ENCODE measurements at regions not wholly inside any gene's neighbourhood (a gene's known extent, or its start where the extent isn't known, plus 50 kb on each side); places are given as distances from the start of the nearest gene placed in this dataset.

DNA sequence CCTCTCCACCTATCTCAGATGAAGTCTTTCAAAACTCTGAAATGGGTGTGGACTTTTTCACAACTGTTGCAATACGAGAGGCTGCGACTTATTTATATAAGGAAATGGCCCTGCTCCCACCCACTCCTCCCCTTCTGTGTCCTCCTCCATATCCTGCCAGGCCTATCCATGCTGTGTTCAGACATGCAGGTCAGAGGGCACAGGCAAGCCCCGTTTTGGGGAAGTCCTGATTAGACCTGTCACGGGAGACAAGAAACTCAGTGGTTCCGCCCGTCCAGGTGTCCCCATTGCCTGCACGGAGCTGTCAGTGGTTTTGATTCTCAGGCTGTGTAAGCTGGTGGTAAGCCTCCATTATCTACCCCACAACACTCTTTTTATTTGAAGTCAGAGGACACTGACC, 99.6 kb upstream of the MGAT5 start:
- no peak for TF ChIP-seq EGR1 (IDR thresholded peaks at IDR 0.05; ENCODE audit: borderline replicate concordance, low read depth, low read length)
- no peak for TF ChIP-seq SUZ12 (IDR thresholded peaks at IDR 0.05; ENCODE audit: low read length)
- TF ChIP-seq JUND (IDR thresholded peaks at IDR 0.05; ENCODE audit: low read length): no peak
- no peak for TF ChIP-seq CBX5 (IDR thresholded peaks at IDR 0.05; ENCODE audit: low read depth, low read length)
- TF ChIP-seq RFX5 (IDR thresholded peaks at IDR 0.05; ENCODE audit: borderline replicate concordance, low read depth, low read length): no peak
- no peak for TF ChIP-seq TBP (IDR thresholded peaks at IDR 0.05; ENCODE audit: low read depth, low read length)
- no peak for TF ChIP-seq EP300 (IDR thresholded peaks at IDR 0.05; ENCODE audit: borderline replicate concordance in 1 of 2, low read depth in 2 of 2, low read length in 2 of 2)
- TF ChIP-seq CBX8 (IDR thresholded peaks at IDR 0.05; ENCODE audit: borderline replicate concordance, low read depth, low read length): no peak
- TF ChIP-seq TAF1 (IDR thresholded peaks at IDR 0.05; ENCODE audit: low read depth, low read length): no peak
- no peak for TF ChIP-seq CHD1 (IDR thresholded peaks at IDR 0.05; ENCODE audit: low read depth, low read length)
- no peak overlapping the region for H3K4ac ChIP-seq (replicated peaks; ENCODE audit: insufficient read length, low read depth, low read length)
- no peak overlapping the region for H2BK20ac ChIP-seq (ENCODE audit: low read length)
- DNase-seq (ENCODE audit: low read depth in 1 of 2, low spot score in 2 of 2): no peak
- no peak overlapping the region for H3K23ac ChIP-seq (ENCODE audit: insufficient read length)
- H2BK15ac ChIP-seq (ENCODE audit: low read length): no peak overlapping the region
- ChIA-PET CTCF (ENCODE audit: partially characterized antibody) (interaction anchor here (0.7 to 2.0 kb wide), 5 partner anchors 36 to 92 kb away, joined by 3 to 4 read pairs (median 4); no protein-coding TSS in a partner anchor), POLR2A (ENCODE audit: partially characterized antibody) (no interaction called here)
- WGBS, 2 experiments (ENCODE audit: extremely low coverage in 1 of 2, insufficient coverage in 1 of 2, insufficient read length in 1 of 2, insufficient replicate concordance in 2 of 2, low coverage in 1 of 2, low lambda C conversion rate in 2 of 2, missing lambda C conversion rate in 1 of 2): 81% methylated on average over 7 of the region's 7 CpGs; no CpG with 5 or more reads in 1 of the 2 experiments
- no peaks in the 10 kb centered on the region; a peak in 1 of 4 replicates for H3K9me3 ChIP-seq (ENCODE audit: insufficient read depth in 2 of 2, low read depth in 1 of 2, low read length in 1 of 2)
- H2BK12ac ChIP-seq (ENCODE audit: low read depth, low read length): no peak overlapping the region
- H3K27me3 ChIP-seq (replicated peaks in 1 of 4; ENCODE audit: control insufficient read depth in 3 of 4, extremely low read depth in 1 of 4, insufficient read depth in 3 of 4, low read length in 3 of 4): no peaks in the 10 kb centered on the region
- no peak overlapping the region for H2AK5ac ChIP-seq (ENCODE audit: low read depth, low read length)
- no peak overlapping the region for H4K91ac ChIP-seq (replicated peaks; ENCODE audit: insufficient read length, low read length)
- no peak overlapping the region for H3K18ac ChIP-seq (ENCODE audit: extremely low read depth, low read length)
- peaks cover 0 to 60% of the 10 kb centered on the region in 2 experiments; a peak in 2 of 4 replicates for H3K79me2 ChIP-seq (ENCODE audit: control insufficient read depth in 1 of 2, insufficient read depth in 2 of 2, low read length in 2 of 2)
- H3K4me3 ChIP-seq (ENCODE audit: extremely low read depth in 1 of 4, insufficient read depth in 2 of 4, low read depth in 3 of 4, low read length in 4 of 4): no peak overlapping the region
- H3K4me2 ChIP-seq (ENCODE audit: insufficient read depth in 1 of 2, low read depth in 2 of 2, low read length in 2 of 2): no peak overlapping the region
- peaks cover 0 to 10% (median 6%) of the 10 kb centered on the region in 4 experiments; a peak in 4 of 7 replicates for H3K4me1 ChIP-seq (replicated peaks in 1 of 4; ENCODE audit: control insufficient read depth in 3 of 4, insufficient read depth in 4 of 4, low read length in 3 of 4)
- no peak overlapping the region for H2BK5ac ChIP-seq (ENCODE audit: low read depth, low read length)
- H3K9ac ChIP-seq (replicated peaks in 1 of 4; ENCODE audit: extremely low read depth in 1 of 4, low read depth in 3 of 4, low read length in 3 of 4): no peak overlapping the region
- no peaks in the 10 kb centered on the region for H3K23me2 ChIP-seq (ENCODE audit: low read depth, low read length)
- no peak overlapping the region for H3K14ac ChIP-seq (ENCODE audit: insufficient read length)
- no peak overlapping the region for H4K8ac ChIP-seq (ENCODE audit: extremely low read depth, insufficient read depth, low read length)
- FAIRE-seq: no peak
- H3K56ac ChIP-seq (replicated peaks; ENCODE audit: insufficient read length, low read depth, low read length): no peak overlapping the region
- peaks cover 0 to 2% (median 1%) of the 10 kb centered on the region in 4 experiments; a peak in 1 of 8 replicates for H3K36me3 ChIP-seq (ENCODE audit: control insufficient read depth in 2 of 4, insufficient read depth in 4 of 4, low read length in 3 of 4)
- H2AFZ ChIP-seq (ENCODE audit: low read length): no peak overlapping the region
- H4K20me1 ChIP-seq (replicated peaks in 1 of 2; ENCODE audit: control insufficient read depth in 1 of 2, insufficient read depth in 2 of 2, low read length in 2 of 2): peaks cover 2 to 7% of the 10 kb centered on the region in 2 experiments
- peaks cover 8% of the 10 kb centered on the region for H3K79me1 ChIP-seq (ENCODE audit: low read depth, low read length)
- H4K5ac ChIP-seq (ENCODE audit: insufficient read length, low read depth, low read length): no peak overlapping the region
- H2BK120ac ChIP-seq (replicated peaks; ENCODE audit: low read depth, low read length): no peak overlapping the region
- no peak overlapping the region for H3K27ac ChIP-seq (ENCODE audit: low read depth, low read length)

All from H1 (cell line).